KMS-11 (cell line): ENCODE measurements at regions not wholly inside any gene's neighbourhood (a gene's known extent, or its start where the extent isn't known, plus 50 kb on each side); places are given as distances from the start of the nearest gene placed in this dataset.

Experiments used
- H2AFZ ChIP-seq: fragments of 200-600 bp; sonication (generic); 2 replicates; pipeline ENCODE4 v1.6.1; 2016; ENCODE audit warnings: antibody characterized with exemption, mixed run types, low read depth
- H3K27ac ChIP-seq: fragments of 200-600 bp; sonication (generic); 2 replicates; pipeline ENCODE4 v1.6.1; 2016; ENCODE audit warnings: mild to moderate bottlenecking, mixed run types
- H3K27me3 ChIP-seq: fragments of 200-600 bp; sonication (generic); 2 replicates; pipeline ENCODE4 v1.6.1; 2017; ENCODE audit warnings: mild to moderate bottlenecking, low read depth, mixed run types, moderate library complexity; ENCODE audit not compliant: insufficient read depth
- H3K36me3 ChIP-seq: fragments of 200-600 bp; sonication (generic); 2 replicates; pipeline ENCODE4 v1.6.1; 2017; ENCODE audit warnings: mild to moderate bottlenecking, mixed run types; ENCODE audit not compliant: insufficient read depth
- H3K4me1 ChIP-seq: fragments of 200-600 bp; sonication (generic); 2 replicates; pipeline ENCODE4 v1.6.1; 2016; ENCODE audit warnings: mild to moderate bottlenecking, low read depth, mixed run types; ENCODE audit not compliant: poor library complexity, severe bottlenecking
- H3K4me2 ChIP-seq: fragments of 200-600 bp; sonication (generic); 2 replicates; pipeline ENCODE4 v1.7.0; 2016; ENCODE audit warnings: mild to moderate bottlenecking, mixed run types
- H3K4me3 ChIP-seq: fragments of 200-600 bp; sonication (generic); IDR thresholded peaks from 2 replicates; pipeline ENCODE4 v1.6.1; 2017; ENCODE audit warnings: low read depth, low read length, mixed read lengths; ENCODE audit not compliant: insufficient read depth
- H3K79me2 ChIP-seq: fragments of 200-600 bp; sonication (generic); 2 replicates; pipeline ENCODE4 v1.6.1; 2016; ENCODE audit warnings: low read depth, mixed run types; ENCODE audit not compliant: insufficient read depth
- H3K9ac ChIP-seq: fragments of 200-600 bp; sonication (generic); 2 replicates; pipeline ENCODE4 v1.6.1; 2016; ENCODE audit warnings: mild to moderate bottlenecking, mixed run types
- H4K20me1 ChIP-seq: fragments of 200-600 bp; sonication (generic); 2 replicates; pipeline ENCODE4 v1.6.1; 2016; ENCODE audit warnings: mild to moderate bottlenecking, mixed run types; ENCODE audit not compliant: insufficient read depth
- CTCF ChIP-seq: fragments of 200-600 bp; sonication (generic); conservative IDR thresholded peaks from 2 replicates; pipeline ENCODE4 v1.6.1; 2017; ENCODE audit warnings: low read depth, mild to moderate bottlenecking, antibody characterized with exemption, low read length, moderate library complexity, mixed read lengths

DNA sequence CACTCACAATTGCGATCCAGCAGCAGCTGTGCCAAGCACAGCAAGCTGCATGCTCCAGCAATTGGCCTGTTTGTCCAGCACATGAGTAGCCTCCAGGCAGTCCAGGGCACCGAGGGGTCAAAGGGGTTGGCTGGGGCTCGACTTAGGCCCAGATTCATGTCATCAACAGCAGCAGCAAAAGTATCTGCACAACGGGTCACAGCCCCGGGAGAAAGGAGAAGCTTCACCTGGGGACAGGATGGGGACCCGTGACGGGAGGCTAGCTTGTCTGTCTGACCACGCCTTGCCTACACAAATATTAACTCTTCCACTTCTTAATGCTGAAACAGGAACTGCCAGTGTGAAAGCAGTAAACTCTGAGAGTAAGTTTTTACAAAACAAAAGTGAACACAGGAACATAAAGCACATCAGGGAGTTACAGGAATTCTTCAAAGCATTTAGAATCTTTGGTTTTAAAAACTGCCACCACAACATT lies 191.2 kb downstream of the PIK3R1 start:
- Histone ChIP-seq H2AFZ (no peak overlapping the region), H3K36me3 (no peaks in the 10 kb centered on the region), H3K4me3 (no peak overlapping the region), H3K27me3 (no peaks in the 10 kb centered on the region), H3K9ac (no peak overlapping the region), H3K4me2 (no peak overlapping the region), H4K20me1 (no peaks in the 10 kb centered on the region), H3K4me1 (no peaks in the 10 kb centered on the region), H3K79me2 (no peaks in the 10 kb centered on the region), H3K27ac (no peak overlapping the region)
- no peak for TF ChIP-seq CTCF

GRCh38 chr5:68407311-68408239 lies 192.0 kb downstream of the PIK3R1 start:
- no peak overlapping the region for H2AFZ ChIP-seq
- H3K36me3 ChIP-seq = no peaks in the 10 kb centered on the region
- no peaks in the 10 kb centered on the region for H3K27me3 ChIP-seq
- H3K4me2 ChIP-seq = no peak overlapping the region
- TF ChIP-seq CTCF = no peak
- no peaks in the 10 kb centered on the region for H4K20me1 ChIP-seq
- H3K4me3 ChIP-seq = no peak overlapping the region
- no peaks in the 10 kb centered on the region for H3K79me2 ChIP-seq
- no peak overlapping the region for H3K9ac ChIP-seq
- H3K4me1 ChIP-seq = no peaks in the 10 kb centered on the region
- H3K27ac ChIP-seq = no peak overlapping the region

- Histone ChIP-seq H3K4me3 (no peak overlapping the region), H4K20me1 (no peaks in the 10 kb centered on the region), H3K27ac (no peak overlapping the region), H3K4me2 (no peak overlapping the region), H3K27me3 (no peaks in the 10 kb centered on the region), H3K9ac (no peak overlapping the region), H3K4me1 (no peaks in the 10 kb centered on the region), H3K79me2 (no peaks in the 10 kb centered on the region), H3K36me3 (no peaks in the 10 kb centered on the region), H2AFZ (no peak overlapping the region)
- no peak for TF ChIP-seq CTCF
Measured at GRCh38 chr5:68408345-68408871, 192.9 kb downstream of the PIK3R1 start.

- no peak overlapping the region for H3K27ac ChIP-seq
- H3K4me1 ChIP-seq = no peaks in the 10 kb centered on the region
- H3K4me3 ChIP-seq = no peak overlapping the region
- H3K4me2 ChIP-seq = no peak overlapping the region
- no peaks in the 10 kb centered on the region for H3K27me3 ChIP-seq
- H4K20me1 ChIP-seq = no peaks in the 10 kb centered on the region
- no peak for TF ChIP-seq CTCF
- H3K9ac ChIP-seq = no peak overlapping the region
- H3K79me2 ChIP-seq = no peaks in the 10 kb centered on the region
- no peaks in the 10 kb centered on the region for H3K36me3 ChIP-seq
- H2AFZ ChIP-seq = no peak overlapping the region
Measured at GRCh38 chr5:68409259-68409658, 193.7 kb downstream of the PIK3R1 start.
